HG03064 (cell line): ENCODE measurements at regions not wholly inside any gene's neighbourhood (a gene's known extent, or its start where the extent isn't known, plus 50 kb on each side); places are given as distances from the start of the nearest gene placed in this dataset.
"Not testable (repeated sequence)": the region's sequence is repeated elsewhere in the genome, so short reads cannot be mapped to it uniquely, and the experiment has no call there.

ENCODE experiments used
- ATAC-seq: cut with Tn5 transposase; IDR thresholded peaks from one replicate; pipeline ENCODE4 v1.9.1; 2021; ENCODE audit warnings: low read depth; ENCODE audit not compliant: unreplicated experiment

DNA sequence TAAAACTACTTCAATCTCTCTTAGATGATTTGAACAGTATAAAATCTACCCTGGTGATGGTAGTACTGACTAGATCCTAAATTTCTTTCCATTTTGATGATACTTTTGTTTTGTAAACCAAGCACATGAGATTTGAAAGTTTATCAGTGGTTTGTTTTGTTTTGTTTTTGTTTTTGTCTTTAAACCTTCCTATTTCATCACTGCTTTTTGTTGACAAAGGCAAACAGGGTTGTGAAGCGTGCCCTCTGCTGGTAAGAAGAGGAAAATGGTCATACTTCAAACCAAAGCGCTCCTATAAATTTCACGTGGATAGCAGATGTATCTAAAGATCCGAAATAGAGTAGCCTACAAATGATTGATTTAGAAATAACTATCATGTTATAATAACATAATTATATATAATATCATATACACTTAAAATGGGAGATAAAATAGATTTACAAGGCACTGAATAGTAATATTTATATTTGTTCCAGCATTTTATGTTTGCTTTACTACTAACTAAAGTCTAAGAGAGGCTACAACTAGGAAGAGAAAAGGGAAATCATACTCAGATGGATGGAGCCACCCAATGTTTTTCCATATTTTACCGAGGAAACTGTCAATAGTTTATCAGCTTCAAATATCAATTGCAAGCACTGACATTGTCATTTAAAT lies 254.0 kb upstream of the USP15 start:
- no peak for ATAC-seq

DNA sequence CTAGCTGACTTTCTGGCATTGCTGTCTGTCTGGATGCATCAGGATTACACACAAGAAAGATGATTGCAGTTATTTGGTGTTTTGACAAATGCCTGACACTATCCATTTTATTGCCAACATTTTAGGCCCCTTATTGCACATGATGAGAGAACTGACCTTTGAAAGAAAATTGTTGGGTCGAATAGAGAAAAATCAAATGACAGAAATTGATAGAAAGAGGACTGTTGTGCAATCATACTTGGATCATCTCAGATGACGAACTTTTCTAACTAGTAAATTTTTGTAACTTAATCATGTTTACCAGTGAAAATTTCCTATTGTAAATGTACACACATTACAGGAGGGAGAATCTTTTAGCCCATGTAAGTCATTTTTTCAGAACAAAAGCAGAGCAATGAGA lies 251.5 kb upstream of the USP15 start:
- no peak for ATAC-seq

DNA sequence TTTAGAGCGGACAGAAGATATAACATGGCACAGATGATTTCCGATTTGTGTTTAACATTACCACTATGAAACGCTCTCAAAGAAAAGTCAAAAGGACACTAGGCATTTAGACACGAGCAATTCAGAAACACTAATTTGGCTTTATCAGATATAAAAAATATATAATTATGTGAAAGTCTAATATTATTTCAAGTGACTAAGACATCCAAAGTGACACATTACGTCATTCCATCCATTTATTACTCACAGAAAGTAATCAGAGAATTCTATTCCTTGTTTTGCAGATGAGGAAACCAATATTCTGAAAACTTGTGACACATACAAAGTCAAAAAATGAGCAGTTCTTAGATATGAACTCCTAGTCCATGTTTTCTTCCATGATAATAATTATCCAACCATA lies 250.8 kb upstream of the USP15 start:
- no peak for ATAC-seq

DNA sequence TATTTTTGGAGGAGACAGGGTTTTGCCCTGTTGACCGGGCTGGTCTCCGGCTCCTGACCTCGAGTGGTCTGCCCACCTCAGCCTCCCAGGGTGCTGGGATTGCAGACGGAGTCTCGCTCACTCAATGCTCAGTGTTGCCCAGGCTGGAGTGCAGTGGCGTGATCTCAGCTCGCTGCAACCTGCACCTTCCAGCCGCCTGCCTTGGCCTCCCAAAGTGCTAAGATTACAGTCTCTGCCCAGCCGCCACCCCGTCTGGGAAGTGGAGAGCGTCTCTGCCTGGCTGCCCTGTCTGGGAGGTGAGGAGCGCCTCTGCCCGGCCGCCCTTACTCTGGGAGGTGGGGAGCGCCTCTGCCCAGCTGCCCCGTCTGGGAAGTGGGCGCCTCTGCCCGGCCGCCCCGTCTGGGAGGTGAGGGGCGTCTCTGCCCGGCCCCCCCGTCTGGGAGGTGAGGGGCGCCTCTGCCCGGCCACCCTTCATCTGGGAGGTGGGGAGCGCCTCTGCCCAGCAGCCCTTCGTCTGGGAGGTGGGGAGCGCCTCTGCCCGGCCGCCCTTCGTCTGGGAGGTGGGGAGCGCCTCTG lies 249.8 kb upstream of the USP15 start:
- ATAC-seq = not testable (repeated sequence)

DNA sequence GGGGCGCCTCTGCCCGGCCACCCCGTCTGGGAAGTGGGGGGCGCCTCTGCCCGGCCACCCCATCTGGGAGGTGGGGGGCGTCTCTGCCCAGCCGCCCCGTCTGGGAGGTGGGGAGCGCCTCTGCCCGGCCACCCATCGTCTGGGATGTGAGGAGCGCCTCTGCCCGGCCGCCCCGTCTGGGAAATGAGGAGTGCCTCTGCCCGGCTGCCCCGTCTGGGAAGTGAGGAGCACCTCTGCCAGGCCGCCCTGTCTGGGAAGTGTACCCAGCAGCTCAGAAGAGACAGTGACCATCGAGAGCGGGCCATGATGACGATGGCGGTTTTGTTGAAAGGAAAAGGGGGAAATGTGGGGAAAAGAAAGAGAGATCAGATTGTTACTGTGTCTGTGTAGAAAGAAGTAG lies 249.2 kb upstream of the USP15 start:
- not testable (repeated sequence) for ATAC-seq

DNA sequence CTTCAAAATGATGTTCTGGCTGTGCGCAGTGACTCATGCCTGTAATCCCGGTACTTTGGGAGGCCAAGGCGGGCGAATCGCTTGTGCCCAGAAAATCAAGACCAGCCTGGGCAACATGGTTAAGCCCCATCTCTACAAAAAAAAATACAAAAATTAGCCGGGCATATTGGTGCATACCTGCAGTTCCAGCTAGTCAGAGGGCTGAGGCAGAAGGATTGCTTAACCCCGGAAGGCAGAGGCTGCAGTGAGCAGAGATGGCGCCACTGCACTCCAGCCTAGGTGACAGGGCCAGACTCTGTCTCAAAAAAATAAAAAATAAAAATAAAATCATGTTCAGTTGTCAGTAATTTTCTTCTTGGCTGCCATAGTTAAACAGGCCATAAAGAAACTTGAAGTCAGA lies 245.9 kb upstream of the USP15 start:
- ATAC-seq = no peak

DNA sequence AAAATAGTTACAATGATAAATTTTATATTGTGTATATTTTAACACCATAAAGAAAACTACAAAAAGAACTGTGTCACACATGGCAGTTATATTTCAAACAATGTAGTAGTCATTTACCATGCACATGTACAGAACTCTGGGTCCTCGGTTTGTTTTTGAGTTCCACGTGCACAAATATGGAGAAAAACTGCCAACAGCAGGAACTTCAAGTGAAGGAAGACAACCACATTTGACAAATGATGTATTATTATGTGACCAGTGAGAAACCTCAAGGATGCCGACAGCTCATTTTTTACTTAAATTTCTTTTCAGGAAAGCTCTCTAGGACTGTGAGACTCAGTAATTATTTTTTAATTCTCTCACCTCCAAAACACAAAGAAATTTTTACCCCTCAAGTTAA lies 244.2 kb upstream of the USP15 start:
- ATAC-seq = no peak

DNA sequence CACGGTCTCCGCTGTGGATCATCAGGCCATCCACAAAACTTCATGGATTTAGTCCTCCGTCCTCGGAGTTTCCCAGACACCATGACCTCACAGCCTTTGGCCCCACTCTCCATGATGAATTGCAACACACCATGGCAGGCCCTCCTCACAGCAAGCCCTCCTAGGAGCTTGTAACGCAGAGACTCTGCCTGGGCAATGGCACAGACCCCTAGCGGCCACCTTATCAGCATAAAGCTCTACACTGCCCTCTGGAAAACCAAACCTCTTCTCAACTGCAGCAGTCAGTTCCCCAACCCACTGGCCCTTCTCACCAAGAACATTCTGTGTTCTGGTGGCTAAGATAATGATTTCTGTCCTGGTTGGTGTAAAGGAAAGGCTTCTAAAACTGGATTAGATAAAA lies 238.4 kb upstream of the USP15 start:
- ATAC-seq = no peak

DNA sequence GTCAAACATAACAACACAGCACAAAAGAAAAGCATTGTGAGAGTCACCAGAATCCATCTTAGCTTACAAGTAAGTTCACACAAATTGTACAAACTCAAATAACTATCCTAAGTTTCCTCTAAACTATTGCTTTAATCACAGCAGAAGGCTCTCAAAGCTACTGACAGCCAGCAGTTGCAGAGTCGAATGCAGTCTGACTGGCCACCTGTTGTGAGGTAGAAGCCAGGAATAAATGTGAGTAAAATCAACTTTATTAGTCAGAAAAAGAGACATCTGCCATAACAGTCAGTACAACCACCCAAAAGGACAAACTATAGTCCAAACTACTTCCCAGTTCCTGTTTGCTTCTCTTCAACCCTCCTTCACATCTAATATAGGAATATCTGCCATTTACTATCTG lies 231.7 kb upstream of the USP15 start:
- ATAC-seq = no peak

DNA sequence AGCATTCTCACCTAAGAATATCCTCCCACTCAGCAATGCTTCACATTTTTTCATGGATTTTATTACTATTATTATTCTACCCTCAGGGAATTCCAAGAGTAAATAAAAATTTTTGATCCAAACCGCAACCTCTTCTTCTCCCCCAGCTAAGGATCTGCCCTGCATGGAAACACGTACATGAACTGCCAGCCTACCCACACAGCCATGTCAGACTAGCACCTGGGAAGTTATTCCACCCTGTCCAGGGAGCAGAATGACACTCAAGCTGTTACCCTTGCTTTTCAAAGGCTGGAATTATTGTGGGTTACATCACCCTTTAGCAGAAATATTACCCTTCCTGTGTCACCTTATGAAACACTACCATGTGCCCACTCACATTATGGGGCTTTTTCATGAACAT lies 227.3 kb upstream of the USP15 start:
- no peak for ATAC-seq

DNA sequence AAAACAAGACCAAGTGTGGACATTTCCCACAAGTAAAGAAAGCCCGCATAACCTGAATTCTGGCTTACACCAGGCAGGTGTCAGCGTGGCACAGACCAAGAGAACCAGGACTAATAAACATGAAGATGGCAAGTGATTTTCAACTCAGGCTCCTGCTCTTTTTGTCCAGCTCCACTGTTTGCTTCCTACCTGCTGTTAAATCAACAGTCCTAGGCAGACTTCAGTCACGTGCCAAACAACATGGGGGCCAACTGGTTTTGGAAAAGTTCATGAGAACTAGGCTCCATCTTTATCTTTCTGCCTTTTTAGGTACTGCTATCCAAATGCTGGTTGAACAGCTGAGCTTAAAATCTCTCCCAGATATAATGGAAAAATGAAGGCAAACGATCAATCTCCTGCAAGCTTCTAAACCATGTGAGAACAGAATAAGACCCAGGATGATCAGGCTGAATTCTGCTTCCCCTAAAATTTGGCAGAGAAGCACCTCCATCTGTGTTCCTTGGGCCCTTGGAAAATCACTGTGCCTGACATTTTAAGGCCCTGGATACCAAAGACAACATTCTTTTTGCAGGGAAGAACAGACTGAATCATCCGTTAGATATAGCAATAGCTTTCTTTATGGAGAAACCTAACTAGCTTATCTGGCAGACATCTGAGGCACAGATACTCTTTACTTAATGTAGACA lies 215.6 kb upstream of the USP15 start:
- ATAC-seq = no peak

DNA sequence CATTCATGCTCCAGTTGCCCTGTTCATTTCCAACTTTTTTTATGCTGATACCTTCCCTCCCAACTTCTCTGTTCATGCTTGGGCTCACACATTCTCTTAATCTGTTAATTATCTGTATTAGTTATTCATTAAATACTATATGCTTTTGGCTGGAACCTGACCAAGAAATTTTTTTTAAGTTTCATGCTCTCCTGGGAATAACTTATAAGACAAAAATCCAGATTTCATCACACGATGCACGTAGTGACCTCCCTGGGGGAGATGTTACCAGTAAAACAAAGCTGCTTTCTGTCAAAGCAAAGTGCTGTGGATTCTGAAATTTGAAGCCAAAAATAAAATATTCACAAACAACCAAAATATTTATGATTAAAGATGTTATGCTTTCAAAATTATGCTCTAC lies 215.0 kb upstream of the USP15 start:
- ATAC-seq = no peak

DNA sequence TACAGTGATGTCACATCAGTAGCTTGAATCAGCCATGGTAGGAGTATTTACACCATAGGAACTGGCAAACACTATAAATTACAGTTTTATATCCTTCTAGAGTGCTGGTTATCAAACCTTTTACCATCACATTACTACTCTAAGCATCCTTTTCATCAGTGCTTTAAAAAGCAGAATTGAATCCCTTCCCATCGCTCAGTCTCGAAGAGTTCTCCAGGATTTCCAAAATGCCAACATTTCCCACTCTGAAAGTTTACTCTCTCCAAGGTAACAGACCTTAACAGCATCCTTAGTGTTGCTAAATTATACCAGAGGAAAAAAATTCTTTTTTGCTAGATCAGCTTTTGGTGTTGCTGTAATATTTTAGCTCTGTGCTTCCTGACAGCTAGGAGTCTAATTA lies 209.4 kb upstream of the USP15 start:
- ATAC-seq = no peak

DNA sequence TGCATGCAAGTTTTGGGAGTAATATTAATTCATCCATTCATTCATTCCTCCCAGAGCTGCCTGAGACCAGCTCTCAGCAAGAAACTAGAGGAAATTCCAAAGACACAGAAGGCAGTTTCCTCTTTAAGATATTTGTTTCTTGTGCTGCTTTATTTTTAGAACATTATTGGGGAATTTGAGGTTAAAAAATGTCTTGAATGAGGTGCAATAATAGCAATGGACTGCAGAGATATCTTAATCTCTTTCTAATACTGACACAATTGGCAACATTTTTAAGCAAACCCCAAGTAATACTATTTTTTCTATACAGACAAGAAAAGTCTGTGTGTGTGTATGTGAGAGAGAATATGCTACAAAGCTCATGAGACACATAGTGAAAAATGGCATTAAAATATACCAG lies 190.2 kb upstream of the USP15 start:
- ATAC-seq = no peak

DNA sequence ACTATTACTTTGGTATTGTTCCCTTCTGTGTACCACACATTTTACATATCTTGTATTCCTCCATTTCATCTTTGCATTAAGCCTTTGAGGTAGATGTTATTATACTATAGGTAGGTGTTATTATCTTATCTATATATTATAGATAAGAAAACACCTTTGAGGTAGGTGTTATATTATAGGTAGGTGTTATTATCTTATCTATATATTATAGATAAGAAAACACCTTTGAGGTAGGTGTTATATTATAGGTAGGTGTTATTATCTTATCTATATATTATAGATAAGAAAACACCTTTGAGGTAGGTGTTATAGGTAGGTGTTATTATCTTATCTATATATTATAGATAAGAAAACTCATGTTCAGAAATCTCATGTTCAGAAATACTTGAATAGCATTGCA lies 187.0 kb upstream of the USP15 start:
- ATAC-seq = not testable (repeated sequence)

DNA sequence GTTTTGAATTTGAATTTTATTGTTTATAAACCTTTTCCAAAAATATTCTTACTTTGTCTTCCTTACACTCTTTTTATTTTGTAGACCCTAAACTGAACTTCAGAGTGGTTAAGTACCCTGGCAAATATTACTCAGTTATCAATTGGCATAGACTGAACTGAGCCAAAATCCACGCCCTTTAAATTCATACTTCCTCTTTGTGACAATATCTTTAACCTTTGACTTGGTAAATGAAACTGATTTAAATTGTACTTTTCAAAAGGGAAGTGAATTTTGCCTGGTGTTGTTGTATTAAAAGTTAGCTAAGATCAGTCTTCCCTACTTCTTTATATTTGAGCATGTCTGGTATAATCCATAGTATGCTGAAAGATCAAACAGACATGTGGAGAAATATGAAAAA lies 184.3 kb upstream of the USP15 start:
- no peak for ATAC-seq

DNA sequence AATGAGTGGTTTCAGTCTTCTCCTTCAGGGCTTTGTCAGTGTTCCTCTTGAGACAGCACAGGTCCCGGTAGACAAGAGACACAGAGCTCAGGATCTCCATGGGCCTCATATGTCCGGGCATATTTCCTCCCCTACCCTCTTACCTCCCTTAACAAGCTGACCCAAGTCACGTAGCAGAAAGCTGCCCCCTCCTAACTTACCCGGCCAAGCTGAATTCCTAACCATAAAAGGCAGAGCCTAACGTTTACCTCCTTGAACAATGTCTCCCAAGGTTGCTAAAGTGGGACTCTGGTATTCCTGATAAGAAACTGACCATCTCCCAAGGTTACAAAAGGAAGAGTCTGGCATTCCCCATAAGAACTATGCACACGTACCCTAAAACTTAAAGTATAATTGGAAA lies 182.2 kb upstream of the USP15 start:
- no peak for ATAC-seq

DNA sequence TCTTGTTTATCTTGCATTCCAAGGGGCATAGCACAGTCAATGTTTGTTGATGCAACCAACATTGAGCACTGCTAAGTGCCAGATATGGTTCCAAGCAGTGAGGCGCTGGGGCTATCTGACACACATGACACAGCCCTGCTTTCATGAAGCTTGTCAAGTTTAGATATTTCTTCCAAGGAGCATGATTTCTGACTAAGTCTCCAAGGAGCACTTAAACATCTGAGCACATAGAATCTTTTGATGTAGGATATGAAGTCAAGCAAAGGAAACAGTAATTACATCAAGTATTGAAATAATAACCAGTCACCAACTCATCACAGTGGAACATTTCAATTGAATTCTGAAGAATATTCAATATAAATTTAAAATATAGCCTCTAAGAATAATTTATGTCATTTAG lies 177.8 kb upstream of the USP15 start:
- ATAC-seq = no peak

DNA sequence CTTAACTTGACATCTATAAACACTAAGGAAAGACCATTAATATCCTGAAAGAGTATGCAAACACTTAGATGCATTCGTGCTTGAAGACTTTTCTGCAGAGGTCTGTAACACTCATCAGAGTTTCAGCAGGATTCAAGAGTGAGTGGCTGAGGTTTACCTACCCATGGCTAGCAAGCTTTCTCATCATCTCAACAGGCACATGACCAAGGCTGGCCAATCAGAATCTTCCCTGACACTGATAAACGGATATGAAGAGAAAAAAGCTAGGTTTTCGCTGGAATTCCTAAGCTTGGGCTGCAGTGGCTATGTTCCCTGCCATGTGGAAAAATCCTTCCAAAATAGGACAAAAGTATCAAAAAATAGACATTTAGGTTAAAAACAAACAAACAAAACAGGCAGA lies 162.1 kb upstream of the USP15 start:
- ATAC-seq = no peak

DNA sequence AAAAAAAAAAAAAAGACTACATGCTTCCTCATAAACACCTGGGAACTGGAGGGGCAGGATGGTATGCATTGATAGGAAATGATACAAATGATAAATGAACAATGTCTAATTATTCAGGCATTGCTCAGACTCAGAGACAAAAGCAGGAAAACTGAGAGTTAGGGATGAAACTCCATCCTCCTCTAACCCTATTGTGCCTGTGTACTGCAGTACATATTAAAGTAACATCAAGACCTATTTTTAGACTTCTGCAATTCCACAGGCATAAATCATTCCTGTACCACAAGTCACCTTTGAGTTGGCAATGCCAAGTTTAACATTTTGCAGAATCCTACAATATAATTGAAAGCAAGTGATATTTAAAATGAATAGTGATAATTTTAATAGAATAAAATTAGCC lies 156.5 kb upstream of the USP15 start:
- ATAC-seq = no peak

DNA sequence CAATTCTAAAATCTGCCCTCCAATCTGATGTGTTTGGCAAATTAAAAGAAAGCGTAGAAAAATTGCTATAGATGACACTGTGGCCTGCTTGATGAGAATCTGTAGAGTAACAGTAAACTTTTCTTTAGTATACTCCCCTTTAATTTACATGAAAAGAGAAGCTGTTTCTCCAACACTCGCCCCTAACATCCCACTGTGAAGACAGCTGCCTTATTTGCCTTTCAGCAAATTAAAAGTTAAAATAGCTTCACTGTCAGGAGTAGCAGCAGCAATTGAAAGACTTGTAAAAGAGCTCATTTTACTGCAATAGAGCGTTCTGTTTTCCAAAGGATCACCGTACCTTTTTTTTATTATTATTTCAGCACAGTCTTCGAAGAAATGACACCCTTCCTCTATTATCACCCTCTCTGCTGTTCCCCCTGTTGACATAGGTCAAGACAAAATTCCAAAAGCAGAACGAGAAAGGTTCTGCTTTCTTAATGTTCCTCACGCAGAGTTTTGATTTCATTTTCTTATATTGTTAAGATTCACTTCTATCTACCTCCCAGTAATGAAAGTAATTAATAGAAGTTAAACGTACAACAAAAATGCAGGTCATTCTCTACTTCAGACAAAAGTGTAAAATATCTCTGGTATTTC lies 153.5 kb upstream of the USP15 start:
- no peak for ATAC-seq
